ENCODE measurements at regions not wholly inside any gene's neighbourhood (a gene's known extent, or its start where the extent isn't known, plus 50 kb on each side); places are given as distances from the start of the nearest gene placed in this dataset.
"Not testable (repeated sequence)": the region's sequence is repeated elsewhere in the genome, so short reads cannot be mapped to it uniquely, and the experiment has no call there.

GRCh38 chr1:120567620-120568019, 152.8 kb downstream of the NBPF8 start:
- H3K9me3 ChIP-seq (ENCODE audit: insufficient read depth, low read length); H3K27me3 ChIP-seq (ENCODE audit: low read depth, low read length); H3K9ac ChIP-seq (ENCODE audit: low read length); H3K4me1 ChIP-seq (ENCODE audit: low read length); H3K4me3 ChIP-seq (ENCODE audit: low read length); H3K27ac ChIP-seq (ENCODE audit: low read length); H2AFZ ChIP-seq (ENCODE audit: low read depth, low read length); H3K36me3 ChIP-seq (replicated peaks; ENCODE audit: low read depth, low read length); H4K20me1 ChIP-seq (ENCODE audit: insufficient read depth, low read length); H3K79me2 ChIP-seq (ENCODE audit: low read length); H3K4me2 ChIP-seq (ENCODE audit: low read length): not testable (repeated sequence)

DNA sequence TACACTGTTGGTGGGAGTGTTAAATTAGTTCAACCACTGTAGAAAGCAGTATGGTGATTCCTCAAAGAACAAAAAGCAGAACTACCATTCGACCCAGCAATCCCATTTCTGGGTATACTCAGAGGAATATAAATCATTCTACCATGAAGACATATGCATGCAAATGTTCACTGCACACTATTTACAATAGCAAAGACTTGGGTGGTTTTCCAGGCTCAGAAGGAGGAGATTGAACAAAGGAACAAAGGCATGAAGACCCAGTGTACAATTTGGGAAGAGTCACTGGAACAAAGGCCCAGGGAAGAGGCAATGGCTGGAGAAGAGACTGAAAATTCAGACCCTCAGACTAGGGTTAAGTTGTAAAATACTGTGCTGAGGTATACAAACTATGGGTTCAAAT, 148.5 kb upstream of the NBPF26 start:
- not testable (repeated sequence) for H3K79me2 ChIP-seq (ENCODE audit: low read length); H3K9ac ChIP-seq (ENCODE audit: low read length); H4K20me1 ChIP-seq (ENCODE audit: insufficient read depth, low read length); H3K4me3 ChIP-seq (ENCODE audit: low read length); H3K36me3 ChIP-seq (replicated peaks; ENCODE audit: low read depth, low read length); H3K27me3 ChIP-seq (ENCODE audit: low read depth, low read length); H3K27ac ChIP-seq (ENCODE audit: low read length); H2AFZ ChIP-seq (ENCODE audit: low read depth, low read length); H3K9me3 ChIP-seq (ENCODE audit: insufficient read depth, low read length); H3K4me2 ChIP-seq (ENCODE audit: low read length); H3K4me1 ChIP-seq (ENCODE audit: low read length)

- H3K27ac ChIP-seq (ENCODE audit: low read length); H3K79me2 ChIP-seq (ENCODE audit: low read length); H3K36me3 ChIP-seq (replicated peaks; ENCODE audit: low read depth, low read length); H3K27me3 ChIP-seq (ENCODE audit: low read depth, low read length); H3K4me3 ChIP-seq (ENCODE audit: low read length); H3K9ac ChIP-seq (ENCODE audit: low read length); H2AFZ ChIP-seq (ENCODE audit: low read depth, low read length); H3K9me3 ChIP-seq (ENCODE audit: insufficient read depth, low read length); H4K20me1 ChIP-seq (ENCODE audit: insufficient read depth, low read length); H3K4me1 ChIP-seq (ENCODE audit: low read length); H3K4me2 ChIP-seq (ENCODE audit: low read length): not testable (repeated sequence)
These were observed 141.6 kb upstream of the NBPF26 start for GRCh38 chr1:120582135-120582534.

- H3K27ac ChIP-seq (ENCODE audit: low read length); H3K9me3 ChIP-seq (ENCODE audit: insufficient read depth, low read length); H3K4me1 ChIP-seq (ENCODE audit: low read length); H4K20me1 ChIP-seq (ENCODE audit: insufficient read depth, low read length); H3K9ac ChIP-seq (ENCODE audit: low read length); H3K27me3 ChIP-seq (ENCODE audit: low read depth, low read length); H3K79me2 ChIP-seq (ENCODE audit: low read length); H3K36me3 ChIP-seq (replicated peaks; ENCODE audit: low read depth, low read length); H3K4me2 ChIP-seq (ENCODE audit: low read length); H3K4me3 ChIP-seq (ENCODE audit: low read length); H2AFZ ChIP-seq (ENCODE audit: low read depth, low read length): not testable (repeated sequence)
These were observed 137.7 kb upstream of the NBPF26 start for GRCh38 chr1:120586053-120586452.

GRCh38 chr1:120588811-120589210, 134.9 kb upstream of the NBPF26 start:
- not testable (repeated sequence) for H3K4me1 ChIP-seq (ENCODE audit: low read length); H3K79me2 ChIP-seq (ENCODE audit: low read length); H3K9me3 ChIP-seq (ENCODE audit: insufficient read depth, low read length); H3K9ac ChIP-seq (ENCODE audit: low read length); H2AFZ ChIP-seq (ENCODE audit: low read depth, low read length); H3K4me2 ChIP-seq (ENCODE audit: low read length); H3K4me3 ChIP-seq (ENCODE audit: low read length); H3K27ac ChIP-seq (ENCODE audit: low read length); H4K20me1 ChIP-seq (ENCODE audit: insufficient read depth, low read length); H3K27me3 ChIP-seq (ENCODE audit: low read depth, low read length); H3K36me3 ChIP-seq (replicated peaks; ENCODE audit: low read depth, low read length)

- not testable (repeated sequence) for H3K4me1 ChIP-seq (ENCODE audit: low read length); H4K20me1 ChIP-seq (ENCODE audit: insufficient read depth, low read length); H3K4me2 ChIP-seq (ENCODE audit: low read length); H3K4me3 ChIP-seq (ENCODE audit: low read length); H3K27me3 ChIP-seq (ENCODE audit: low read depth, low read length); H3K9ac ChIP-seq (ENCODE audit: low read length); H3K27ac ChIP-seq (ENCODE audit: low read length); H2AFZ ChIP-seq (ENCODE audit: low read depth, low read length); H3K79me2 ChIP-seq (ENCODE audit: low read length); H3K36me3 ChIP-seq (replicated peaks; ENCODE audit: low read depth, low read length); H3K9me3 ChIP-seq (ENCODE audit: insufficient read depth, low read length)
These were observed 132.0 kb upstream of the NBPF26 start for GRCh38 chr1:120591774-120592173.

DNA sequence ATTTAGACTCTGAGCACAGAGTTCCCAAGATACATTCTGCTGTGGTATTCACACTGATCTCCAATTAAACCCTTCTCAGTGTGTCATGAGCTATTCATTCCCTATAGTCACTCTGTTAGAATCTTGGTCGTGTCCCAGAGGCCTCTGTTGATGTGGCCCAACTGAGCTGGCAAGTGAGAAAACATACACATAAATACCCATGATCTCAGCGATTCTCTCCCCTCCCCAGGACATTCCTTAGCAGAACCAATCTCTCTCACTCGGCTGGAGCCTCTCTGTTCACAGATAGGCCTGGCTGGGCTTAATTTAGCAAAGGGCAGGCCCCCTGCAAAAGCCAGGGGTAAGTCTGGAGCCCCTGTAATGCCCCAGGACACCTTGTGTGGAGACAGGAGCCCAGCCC, 130.8 kb upstream of the NBPF26 start:
- H3K79me2 ChIP-seq (ENCODE audit: low read length), result not testable (repeated sequence)

GRCh38 chr1:120593648-120594047, 130.1 kb upstream of the NBPF26 start:
- not testable (repeated sequence) for H3K4me2 ChIP-seq (ENCODE audit: low read length); H3K27ac ChIP-seq (ENCODE audit: low read length); H3K27me3 ChIP-seq (ENCODE audit: low read depth, low read length); H4K20me1 ChIP-seq (ENCODE audit: insufficient read depth, low read length); H2AFZ ChIP-seq (ENCODE audit: low read depth, low read length); H3K4me3 ChIP-seq (ENCODE audit: low read length); H3K79me2 ChIP-seq (ENCODE audit: low read length); H3K4me1 ChIP-seq (ENCODE audit: low read length); H3K9me3 ChIP-seq (ENCODE audit: insufficient read depth, low read length); H3K9ac ChIP-seq (ENCODE audit: low read length); H3K36me3 ChIP-seq (replicated peaks; ENCODE audit: low read depth, low read length)

More for the DNA sequence above, 130.8 kb upstream of the NBPF26 start:
- not testable (repeated sequence) for H3K4me3 ChIP-seq (ENCODE audit: low read length); H4K20me1 ChIP-seq (ENCODE audit: insufficient read depth, low read length); H3K27me3 ChIP-seq (ENCODE audit: low read depth, low read length); H3K36me3 ChIP-seq (replicated peaks; ENCODE audit: low read depth, low read length); H3K4me1 ChIP-seq (ENCODE audit: low read length); H3K4me2 ChIP-seq (ENCODE audit: low read length); H2AFZ ChIP-seq (ENCODE audit: low read depth, low read length); H3K9me3 ChIP-seq (ENCODE audit: insufficient read depth, low read length); H3K9ac ChIP-seq (ENCODE audit: low read length); H3K27ac ChIP-seq (ENCODE audit: low read length)

DNA sequence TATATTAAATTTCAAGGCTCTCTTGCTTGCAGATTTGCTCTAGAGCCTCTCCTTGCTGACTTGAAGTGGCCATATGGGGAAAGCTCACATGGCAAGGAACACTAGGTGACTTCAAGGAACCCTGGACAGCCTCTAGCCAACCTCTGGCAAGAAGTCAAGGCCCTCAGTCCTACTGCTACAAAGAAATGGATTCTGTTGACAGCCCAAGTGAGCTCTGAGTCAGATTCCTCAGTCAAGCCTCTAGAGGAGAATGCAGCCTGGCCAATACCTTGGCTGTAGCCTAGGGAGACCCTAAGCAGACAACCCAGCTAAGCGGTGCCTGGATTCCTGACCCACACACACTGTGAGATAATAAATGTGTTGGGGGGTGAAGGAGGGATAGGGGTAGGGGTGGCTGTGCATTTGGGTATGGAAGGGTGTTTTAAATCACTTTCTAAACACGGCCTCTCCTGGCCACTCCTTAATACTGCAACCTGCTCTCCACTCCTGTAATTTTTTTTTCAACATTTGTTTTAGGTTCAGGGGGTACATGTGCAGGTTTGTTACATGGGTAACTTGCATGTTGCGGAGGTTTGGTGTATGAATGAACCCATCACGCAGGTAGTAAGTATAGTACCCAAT, 125.3 kb upstream of the NBPF26 start:
- H3K4me1 ChIP-seq (ENCODE audit: low read length); H3K4me3 ChIP-seq (ENCODE audit: low read length); H2AFZ ChIP-seq (ENCODE audit: low read depth, low read length); H3K9ac ChIP-seq (ENCODE audit: low read length); H3K27me3 ChIP-seq (ENCODE audit: low read depth, low read length); H3K27ac ChIP-seq (ENCODE audit: low read length); H3K4me2 ChIP-seq (ENCODE audit: low read length); H3K36me3 ChIP-seq (replicated peaks; ENCODE audit: low read depth, low read length); H3K79me2 ChIP-seq (ENCODE audit: low read length); H3K9me3 ChIP-seq (ENCODE audit: insufficient read depth, low read length); H4K20me1 ChIP-seq (ENCODE audit: insufficient read depth, low read length): not testable (repeated sequence)

DNA sequence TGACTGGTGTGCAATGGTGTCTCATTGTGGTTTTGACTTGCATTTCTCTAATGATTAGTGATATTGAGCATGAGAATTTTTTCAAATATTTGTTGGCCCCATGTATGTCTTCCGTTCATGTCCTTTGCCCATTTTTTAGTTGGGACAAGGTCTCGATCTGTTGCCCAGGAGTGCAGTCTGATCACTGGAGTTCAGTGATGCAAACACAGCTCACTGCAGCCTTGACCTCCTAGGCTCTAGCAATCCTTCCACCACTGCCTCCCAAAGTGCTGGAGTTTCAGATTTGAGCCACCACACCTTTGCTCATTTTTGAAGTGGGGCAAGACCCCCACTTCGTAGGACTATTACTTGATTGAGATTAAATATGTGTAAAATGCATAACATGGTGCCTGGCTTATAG, 124.2 kb upstream of the NBPF26 start:
- not testable (repeated sequence) for H3K4me2 ChIP-seq (ENCODE audit: low read length); H3K4me1 ChIP-seq (ENCODE audit: low read length); H3K9ac ChIP-seq (ENCODE audit: low read length); H3K4me3 ChIP-seq (ENCODE audit: low read length); H4K20me1 ChIP-seq (ENCODE audit: insufficient read depth, low read length); H3K9me3 ChIP-seq (ENCODE audit: insufficient read depth, low read length); H3K36me3 ChIP-seq (replicated peaks; ENCODE audit: low read depth, low read length); H3K79me2 ChIP-seq (ENCODE audit: low read length); H3K27ac ChIP-seq (ENCODE audit: low read length); H3K27me3 ChIP-seq (ENCODE audit: low read depth, low read length); H2AFZ ChIP-seq (ENCODE audit: low read depth, low read length)

All from OCI-LY3 (cell line).